ENCODE measurements at regions not wholly inside any gene's neighbourhood (a gene's known extent, or its start where the extent isn't known, plus 50 kb on each side); places are given as distances from the start of the nearest gene placed in this dataset.

- H3K9me3 ChIP-seq, result no peaks in the 10 kb centered on the region
- TF ChIP-seq CTCF (IDR thresholded peaks at IDR 0.05), result no peak
Observed at GRCh38 chr4:107319386-107319785, 283.3 kb upstream of the DKK2 start.

GRCh38 chr4:107318078-107318477 lies 282.0 kb upstream of the DKK2 start:
- H3K36me3 ChIP-seq, result no peaks in the 10 kb centered on the region
- no peak for TF ChIP-seq CTCF (IDR thresholded peaks at IDR 0.05)
- H3K9me3 ChIP-seq, result no peaks in the 10 kb centered on the region
- H3K4me3 ChIP-seq, result no peak overlapping the region
- H3K4me1 ChIP-seq, result no peaks in the 10 kb centered on the region
- DNase-seq (ENCODE audit: low spot score), result no peak
- no peak overlapping the region for H3K27ac ChIP-seq
- H3K27me3 ChIP-seq, result no peaks in the 10 kb centered on the region

More at GRCh38 chr4:107319386-107319785, 283.3 kb upstream of the DKK2 start:
- Histone ChIP-seq H3K4me3 (no peak overlapping the region), H3K27me3 (no peaks in the 10 kb centered on the region), H3K27ac (no peak overlapping the region), H3K4me1 (no peaks in the 10 kb centered on the region), H3K36me3 (no peaks in the 10 kb centered on the region)
- DNase-seq (ENCODE audit: low spot score), result no peak

- Histone ChIP-seq H3K9me3 (no peaks in the 10 kb centered on the region), H3K27ac (no peak overlapping the region), H3K36me3 (no peaks in the 10 kb centered on the region), H3K27me3 (no peaks in the 10 kb centered on the region), H3K4me3 (no peak overlapping the region), H3K4me1 (no peaks in the 10 kb centered on the region)
- TF ChIP-seq CTCF (IDR thresholded peaks at IDR 0.05), result no peak
- no peak for DNase-seq (ENCODE audit: low spot score)
Observed at GRCh38 chr4:107317611-107318010, 281.5 kb upstream of the DKK2 start.

GRCh38 chr4:107315584-107315983 lies 279.5 kb upstream of the DKK2 start:
- no peak for TF ChIP-seq CTCF (IDR thresholded peaks at IDR 0.05)
- no peak overlapping the region for H3K4me3 ChIP-seq
- no peaks in the 10 kb centered on the region for H3K4me1 ChIP-seq
- H3K27ac ChIP-seq, result no peak overlapping the region
- no peak for DNase-seq (ENCODE audit: low spot score)
- H3K36me3 ChIP-seq, result no peaks in the 10 kb centered on the region
- H3K27me3 ChIP-seq, result no peaks in the 10 kb centered on the region
- no peaks in the 10 kb centered on the region for H3K9me3 ChIP-seq

- no peak for DNase-seq (ENCODE audit: low spot score)
- H3K4me3 ChIP-seq, result no peak overlapping the region
- no peaks in the 10 kb centered on the region for H3K9me3 ChIP-seq
- H3K27ac ChIP-seq, result no peak overlapping the region
- no peaks in the 10 kb centered on the region for H3K36me3 ChIP-seq
- no peak for TF ChIP-seq CTCF (IDR thresholded peaks at IDR 0.05)
- H3K27me3 ChIP-seq, result no peaks in the 10 kb centered on the region
- no peaks in the 10 kb centered on the region for H3K4me1 ChIP-seq
Observed at GRCh38 chr4:107314156-107314555, 278.0 kb upstream of the DKK2 start.

- no peak overlapping the region for H3K27ac ChIP-seq
- no peaks in the 10 kb centered on the region for H3K36me3 ChIP-seq
- DNase-seq (ENCODE audit: low spot score), result no peak
- H3K27me3 ChIP-seq, result no peaks in the 10 kb centered on the region
- no peaks in the 10 kb centered on the region for H3K4me1 ChIP-seq
- TF ChIP-seq CTCF (IDR thresholded peaks at IDR 0.05), result no peak
- H3K9me3 ChIP-seq, result no peaks in the 10 kb centered on the region
- H3K4me3 ChIP-seq, result no peak overlapping the region
Observed at GRCh38 chr4:107312366-107312765, 276.3 kb upstream of the DKK2 start.
